Transverse colon (tissue), 4 donors: ENCODE measurements at regions not wholly inside any gene's neighbourhood (a gene's known extent, or its start where the extent isn't known, plus 50 kb on each side); places are given as distances from the start of the nearest gene placed in this dataset.

Experiments
- CTCF ChIP-seq, 5 experiments: fragments of 200-600 bp in 3 of 5; fragments of 450-650 bp in 2 of 5; sonication (generic) in 3 of 5; IDR thresholded peaks; 1 replicate in 2 of 5; 2 replicates in 3 of 5; pipeline ENCODE4 v1.5.1; 2016 to 2017; ENCODE audit warnings: antibody characterized with exemption in 5 of 5, inconsistent platforms in 3 of 5, mild to moderate bottlenecking in 2 of 5, moderate library complexity in 1 of 5
- EP300 ChIP-seq: sonication (generic); formaldehyde crosslinking; IDR thresholded peaks from one replicate; pipeline ENCODE4 v1.6.1; 2017; ENCODE audit warnings: antibody characterized with exemption, low read depth
- POLR2A ChIP-seq: fragments of 450-650 bp; IDR thresholded peaks from one replicate; pipeline ENCODE4 v1.6.1; 2016; ENCODE audit warnings: antibody characterized with exemption, mild to moderate bottlenecking, moderate library complexity
- POLR2AphosphoS5 ChIP-seq, 3 donors: sonication (generic); formaldehyde crosslinking; IDR thresholded peaks; one replicate each; pipeline ENCODE4 v1.6.1; 2016; ENCODE audit warnings: antibody characterized with exemption in 3 of 3

GRCh38 chr15:95866711-95867440 is 463.6 kb upstream of the NR2F2 start:
- no peak for TF ChIP-seq POLR2AphosphoS5 (IDR thresholded peaks at IDR 0.05)
- TF ChIP-seq CTCF (IDR thresholded peaks at IDR 0.05), result no peak
- TF ChIP-seq POLR2A, result no peak
- no peak for TF ChIP-seq EP300
